Activated CD8-positive, alpha-beta memory T cell treated with anti-CD3 and anti-CD28 coated beads for 24 hours (primary cell): ENCODE measurements at regions not wholly inside any gene's neighbourhood (a gene's known extent, or its start where the extent isn't known, plus 50 kb on each side); places are given as distances from the start of the nearest gene placed in this dataset.

Source experiments
- DNase-seq: peaks from one replicate; pipeline ENCODE4 v3.0.0-alpha.2; 2020

GRCh38 chr20:39596554-39596953 is 634.4 kb downstream of the DHX35 start:
- DNase-seq, result no peak

GRCh38 chr20:39592371-39592770 is 630.2 kb downstream of the DHX35 start:
- no peak for DNase-seq

- no peak for DNase-seq
Observed at GRCh38 chr20:39588148-39588757, 626.1 kb downstream of the DHX35 start.

DNA sequence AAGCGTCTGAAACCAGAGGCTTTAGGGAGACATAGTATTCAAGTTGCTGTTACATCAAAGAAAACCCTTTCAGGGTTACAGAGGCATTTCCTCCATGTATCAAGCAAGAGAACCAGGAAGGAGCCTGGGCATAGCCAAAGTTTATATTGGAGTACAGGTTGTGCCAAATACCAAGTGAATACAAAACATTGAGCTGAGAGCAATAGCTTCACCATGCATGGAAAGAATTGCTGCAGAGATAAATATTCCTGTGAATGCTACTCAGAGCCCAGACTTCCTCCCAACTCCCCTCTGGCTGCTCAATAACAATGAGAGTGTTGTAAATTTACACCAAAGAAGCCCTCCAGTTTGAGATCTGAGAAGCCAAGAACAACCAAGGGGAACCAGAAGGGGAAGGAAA is 618.9 kb downstream of the DHX35 start:
- DNase-seq, result no peak

GRCh38 chr20:39576771-39577170 is 614.6 kb downstream of the DHX35 start:
- no peak for DNase-seq

DNA sequence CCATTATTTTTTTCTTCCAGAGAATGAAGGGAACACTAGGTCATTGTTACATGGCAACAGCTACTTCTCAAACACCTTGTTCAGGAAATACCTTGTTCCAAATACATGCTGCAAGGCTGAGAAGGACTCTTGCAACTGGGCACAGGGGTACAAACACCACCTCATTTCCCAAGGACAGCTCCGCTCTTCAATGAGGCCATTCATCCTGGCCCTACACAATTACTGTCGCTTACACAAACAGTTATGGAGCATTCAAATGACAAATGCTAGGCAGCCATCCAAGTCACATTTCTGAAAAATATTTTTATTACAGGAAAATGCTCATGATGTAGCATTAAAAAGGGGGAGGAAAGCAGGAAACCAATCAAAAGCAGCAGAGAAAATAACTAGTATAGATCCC is 611.9 kb downstream of the DHX35 start:
- DNase-seq, result no peak

DNA sequence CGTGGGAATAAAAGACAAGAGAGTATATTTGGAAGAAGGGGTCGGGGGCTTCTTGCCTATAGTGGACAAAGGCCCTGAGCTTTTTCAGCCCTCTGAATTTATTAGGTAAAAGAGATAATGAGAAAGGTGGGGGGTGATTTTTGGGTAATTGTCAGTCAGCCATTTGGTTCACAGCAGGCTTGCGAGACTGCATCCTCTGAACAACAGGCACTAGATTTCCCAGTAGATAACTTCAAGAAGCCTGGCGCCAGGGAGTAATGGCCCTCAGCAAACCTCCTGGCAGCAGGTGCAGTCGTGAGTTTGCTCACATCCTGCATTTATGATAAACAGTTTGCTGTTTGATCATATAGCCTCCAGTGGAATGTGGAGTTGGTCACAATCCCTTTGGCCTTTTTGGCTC is 609.0 kb downstream of the DHX35 start:
- DNase-seq, result no peak

DNA sequence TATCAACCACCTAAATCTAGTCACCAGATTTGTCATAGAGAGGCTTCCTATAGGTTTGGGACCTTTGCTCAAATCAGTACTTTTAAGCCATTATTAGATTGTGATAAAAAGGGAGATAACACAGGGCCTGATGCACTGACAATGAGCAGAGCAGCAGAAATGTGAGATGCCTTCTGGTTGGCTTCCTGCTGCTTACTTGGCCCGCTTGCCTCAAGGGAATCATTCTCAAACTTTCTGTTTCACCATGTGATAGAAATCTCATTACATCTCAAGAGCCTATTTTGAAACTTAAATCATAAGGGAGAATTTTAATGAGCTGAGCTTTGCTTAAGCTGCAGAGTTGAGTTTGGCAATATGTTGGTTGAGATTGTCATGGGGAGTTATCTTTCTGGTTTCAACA is 606.0 kb downstream of the DHX35 start:
- no peak for DNase-seq

DNA sequence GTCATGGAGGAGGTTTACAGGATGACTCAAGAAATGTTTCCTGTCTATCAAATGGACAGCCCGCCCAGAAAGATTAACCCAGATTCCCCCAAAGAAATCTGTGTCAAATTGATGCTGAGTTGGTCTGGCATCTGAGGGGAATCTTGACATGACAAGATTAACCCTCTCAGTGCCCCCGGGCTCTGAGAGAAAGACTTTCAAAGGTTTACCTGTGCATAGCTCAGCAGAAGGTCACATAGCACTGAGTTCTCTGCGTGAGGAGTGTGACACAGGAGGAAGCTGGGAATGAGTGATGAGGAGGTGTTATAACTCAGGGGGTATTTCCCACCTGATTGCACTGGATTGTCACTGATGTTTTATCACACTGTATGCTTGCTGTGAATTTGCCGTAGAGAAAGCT is 601.2 kb downstream of the DHX35 start:
- no peak for DNase-seq

DNA sequence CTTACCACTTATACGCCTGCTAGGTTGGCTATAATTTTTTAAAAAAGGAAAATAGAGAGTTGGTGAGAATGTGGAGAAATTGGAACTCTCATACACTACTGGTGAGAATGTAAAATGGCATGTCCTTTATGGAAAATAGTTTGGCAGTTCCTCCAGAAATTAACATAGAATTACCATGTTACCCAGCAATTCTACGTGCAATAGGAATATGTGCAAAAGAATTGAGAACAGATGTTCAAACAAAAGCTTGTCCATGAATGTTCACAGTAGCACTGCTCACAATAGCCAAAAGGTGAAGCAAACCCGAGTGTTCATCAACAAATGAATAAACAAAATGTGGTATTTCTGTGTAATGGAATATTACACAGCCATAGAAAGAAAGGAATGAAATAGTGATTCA is 592.2 kb downstream of the DHX35 start:
- no peak for DNase-seq

DNA sequence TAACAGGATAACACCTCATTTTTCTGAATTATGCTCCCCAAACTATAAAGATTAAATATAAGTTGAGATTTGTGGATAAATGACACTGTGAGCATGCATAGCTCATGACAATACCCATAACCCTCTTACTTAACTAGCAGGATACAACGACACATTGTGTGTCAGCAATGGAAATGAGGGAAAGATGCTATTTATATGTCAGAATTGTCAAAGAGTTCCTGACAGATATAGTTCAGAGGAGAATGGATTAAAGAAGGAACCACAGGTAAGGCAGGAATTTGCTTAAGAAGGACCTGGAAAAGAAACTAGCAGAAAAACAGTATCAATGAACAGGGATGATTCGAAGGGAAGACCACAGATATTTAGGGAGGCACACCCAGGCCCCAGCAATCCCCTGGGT is 591.0 kb downstream of the DHX35 start:
- DNase-seq, result no peak

GRCh38 chr20:39549733-39550132 is 587.6 kb downstream of the DHX35 start:
- DNase-seq, result no peak

GRCh38 chr20:39547546-39548408 is 585.6 kb downstream of the DHX35 start:
- DNase-seq, result no peak

DNA sequence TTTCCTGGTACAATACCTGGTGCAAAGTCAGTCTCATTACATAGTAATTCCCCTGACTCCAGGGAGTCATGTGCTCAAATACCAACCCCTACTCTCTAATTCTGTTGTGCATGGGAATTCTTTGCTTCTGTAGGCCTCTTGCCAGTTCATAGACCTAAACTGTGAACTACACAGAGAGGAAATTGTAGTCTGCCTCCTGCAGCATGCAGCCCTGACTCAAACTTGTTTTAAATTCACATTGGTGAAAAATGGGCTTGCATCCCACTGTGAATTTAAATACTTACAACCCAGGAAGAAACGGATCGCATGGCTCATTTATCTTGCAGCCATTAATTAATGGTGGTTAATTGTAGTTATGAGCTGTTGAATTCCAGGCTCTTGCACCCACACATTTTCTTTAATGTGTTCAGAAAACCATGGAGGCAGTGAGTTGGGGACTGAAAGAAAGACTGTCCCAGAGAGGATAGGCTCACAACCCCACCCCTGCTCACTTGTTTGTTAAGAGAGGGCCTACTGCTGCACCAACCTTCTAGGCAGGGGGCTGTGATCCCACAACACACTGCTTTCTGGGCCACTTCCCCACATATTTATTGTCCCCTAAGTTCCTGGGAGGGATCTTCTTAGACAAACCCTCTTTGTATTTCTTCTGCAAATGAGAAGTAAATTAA is 579.1 kb downstream of the DHX35 start:
- DNase-seq, result no peak

DNA sequence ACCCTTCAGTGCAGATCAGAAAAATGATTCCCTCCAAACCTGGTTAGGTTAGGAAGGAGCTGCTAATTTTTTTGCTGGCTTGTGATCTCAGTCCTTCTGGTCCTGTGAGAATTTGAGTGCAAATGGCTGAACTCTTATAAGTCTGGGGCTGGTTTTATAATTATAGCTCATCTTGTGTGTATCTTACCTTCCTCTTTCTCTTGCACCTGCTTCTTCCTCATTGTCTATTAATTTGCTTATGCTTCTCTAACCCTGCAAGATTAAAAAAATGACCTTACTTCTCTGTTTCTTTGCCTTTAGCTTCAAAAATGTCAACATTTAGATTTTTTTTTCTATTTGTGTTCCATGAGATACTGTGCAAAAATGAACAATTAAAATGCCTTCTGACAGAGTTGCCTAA is 576.2 kb downstream of the DHX35 start:
- DNase-seq, result no peak

DNA sequence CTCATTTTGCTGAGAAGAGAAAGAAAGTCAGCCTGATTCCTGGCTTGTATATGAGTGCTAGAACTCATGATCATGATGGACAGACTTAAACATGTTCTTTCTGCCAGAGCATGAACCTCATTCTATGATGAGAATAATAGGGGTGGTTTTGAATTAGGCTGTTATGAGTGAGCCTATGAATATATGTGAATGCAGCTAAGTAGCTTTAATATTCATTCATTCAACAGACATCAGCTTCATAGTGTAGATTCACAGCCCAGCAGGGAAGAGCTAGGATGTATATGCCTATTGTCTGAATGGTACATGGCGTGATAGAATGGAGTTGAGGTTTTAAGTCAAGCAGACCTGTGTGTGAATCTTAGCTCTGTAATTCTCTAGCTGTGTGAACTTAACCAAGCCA is 573.2 kb downstream of the DHX35 start:
- DNase-seq, result no peak

DNA sequence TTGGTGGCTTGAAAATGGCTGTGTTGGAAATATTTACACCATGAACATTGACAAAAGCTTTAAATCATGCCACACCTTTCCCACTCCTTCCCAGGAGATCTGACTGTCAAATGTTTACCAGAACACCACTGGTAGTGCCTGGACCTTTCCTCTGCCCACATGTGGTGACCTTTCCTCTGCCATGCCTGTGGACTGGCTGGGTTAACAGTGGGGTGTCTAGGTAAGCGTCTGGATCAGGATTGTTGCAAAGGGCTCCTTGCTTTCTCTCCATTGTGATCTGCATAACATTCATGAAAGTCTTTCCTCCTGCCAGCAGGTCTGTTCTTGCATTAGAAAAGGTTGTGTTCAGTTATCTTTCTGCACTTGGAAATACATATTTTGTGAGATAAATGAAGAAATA is 572.7 kb downstream of the DHX35 start:
- DNase-seq, result no peak

DNA sequence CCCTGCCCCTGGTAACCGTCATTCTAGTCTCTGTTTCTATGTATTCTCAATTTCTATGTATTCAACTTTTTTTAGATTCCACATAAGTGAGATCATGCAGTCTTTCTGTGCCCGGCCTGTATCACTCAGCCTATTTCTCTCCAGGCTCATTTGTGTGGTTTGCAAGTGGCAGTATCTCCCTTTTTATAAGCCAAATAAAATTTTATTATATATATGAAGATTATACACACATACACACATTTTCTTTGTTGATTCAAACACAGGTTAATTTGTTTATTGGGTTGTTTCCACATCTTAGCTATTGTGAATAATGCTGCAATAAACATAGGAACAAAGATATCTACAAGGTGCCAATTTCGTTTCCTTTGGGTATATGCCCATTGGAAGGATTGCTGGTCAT is 571.7 kb downstream of the DHX35 start:
- DNase-seq, result no peak

- no peak for DNase-seq
Observed at GRCh38 chr20:39532205-39532604, 570.1 kb downstream of the DHX35 start.

GRCh38 chr20:39528436-39528835 is 566.3 kb downstream of the DHX35 start:
- no peak for DNase-seq

DNA sequence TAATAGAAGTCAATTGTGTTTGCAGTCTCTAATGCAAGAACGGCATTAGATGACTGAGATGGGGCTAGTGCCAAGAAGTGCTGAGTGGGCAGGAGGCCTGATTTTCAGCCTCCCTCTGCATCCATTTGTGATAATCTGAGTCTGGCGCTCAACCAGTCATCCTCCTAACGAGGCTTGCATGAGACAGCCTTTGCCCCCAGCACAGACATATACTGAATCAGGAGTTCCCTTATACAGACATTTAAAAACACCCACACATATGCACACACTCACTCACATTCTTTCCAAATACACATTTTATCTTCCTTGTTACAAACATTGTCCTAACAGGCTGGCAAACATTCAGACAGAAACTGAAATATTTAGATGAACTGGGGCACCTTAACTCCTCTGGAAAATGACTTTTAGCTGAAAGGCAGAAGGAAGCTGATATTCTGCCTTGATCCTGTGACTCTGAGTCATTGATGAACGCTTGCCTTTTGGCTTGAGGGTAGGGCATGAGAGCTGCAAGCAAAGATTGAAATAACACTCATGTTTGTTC is 562.3 kb downstream of the DHX35 start:
- no peak for DNase-seq

- DNase-seq, result no peak
Observed at GRCh38 chr20:39523405-39523804, 561.3 kb downstream of the DHX35 start.

DNA sequence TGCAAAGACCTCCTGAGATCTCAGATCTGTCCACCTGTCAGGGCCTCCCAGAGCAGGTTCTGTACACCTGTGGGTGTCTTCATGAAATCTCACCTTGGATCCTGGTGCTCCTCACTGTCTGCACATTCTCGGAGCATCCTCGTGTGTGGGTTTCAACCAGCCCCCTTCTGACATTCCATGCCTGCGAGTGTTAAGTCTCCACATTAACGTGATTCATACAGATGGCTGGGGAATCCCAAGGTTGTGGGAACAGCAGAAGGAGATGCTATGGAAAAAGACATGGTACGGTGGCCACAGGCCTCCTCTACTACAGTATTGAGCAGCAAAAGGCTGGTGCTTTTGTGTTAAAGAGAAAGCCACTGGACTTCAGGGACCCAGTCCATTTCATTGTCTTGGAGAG is 556.5 kb downstream of the DHX35 start:
- no peak for DNase-seq

DNA sequence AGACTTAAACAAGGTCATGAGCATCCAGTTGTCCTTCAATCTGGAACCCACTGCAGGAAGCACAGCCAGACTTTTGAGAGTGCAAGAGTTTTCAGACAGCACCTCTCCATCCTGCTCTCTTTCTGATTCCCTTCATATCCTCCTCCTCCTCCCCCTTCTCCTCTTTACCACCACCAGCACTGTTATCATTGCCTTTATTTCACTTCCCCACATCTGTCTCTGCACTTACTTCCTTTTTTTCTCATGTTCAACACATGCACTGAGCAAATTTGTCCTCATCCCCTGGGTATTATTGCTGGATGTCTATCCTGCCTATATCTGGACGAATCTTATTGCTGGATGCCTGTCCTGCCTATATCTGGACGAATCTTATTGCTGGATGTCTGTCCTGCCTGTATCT is 554.8 kb downstream of the DHX35 start:
- DNase-seq, result no peak
